ENCODE measurements at regions not wholly inside any gene's neighbourhood (a gene's known extent, or its start where the extent isn't known, plus 50 kb on each side); places are given as distances from the start of the nearest gene placed in this dataset.
A peak's percentile ranks its signal among the peaks of the same experiment; 100 is the strongest.

DNA sequence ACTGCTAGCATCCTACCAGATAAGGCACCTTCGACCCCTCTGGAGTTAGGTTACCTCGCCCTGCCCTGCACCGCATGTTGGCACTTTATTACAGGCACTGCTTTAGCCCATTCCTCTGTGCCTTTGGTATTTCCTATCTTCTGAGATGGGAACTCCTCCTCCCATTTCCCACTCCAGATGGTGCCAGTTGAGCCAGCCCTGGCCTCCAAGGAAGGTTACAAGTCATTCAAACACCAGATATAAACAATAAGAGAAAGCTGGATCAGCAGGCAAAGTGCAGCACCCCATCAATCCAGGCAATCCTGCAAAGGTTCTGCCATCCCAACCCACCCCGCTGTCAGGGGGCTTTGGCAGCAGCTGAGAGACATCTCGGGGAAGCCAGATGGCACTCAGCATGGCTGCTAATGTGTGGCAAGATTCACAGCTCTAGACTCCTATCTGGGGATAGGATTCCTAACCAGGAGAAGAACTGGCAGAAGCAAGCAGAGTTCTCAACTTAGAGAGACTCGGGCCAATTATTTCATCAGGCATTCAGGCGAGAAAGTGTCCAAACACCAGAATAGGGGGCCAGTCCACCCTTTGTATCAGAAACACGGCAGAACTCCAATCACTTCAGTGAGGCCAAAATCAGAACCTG lies 113.0 kb downstream of the COPRS start:
- Mint-ChIP-seq H3K4me1 (peaks cover 32% of the 10 kb centered on the region), H3K36me3 (ENCODE audit: low read depth) (no peaks in the 10 kb centered on the region), H3K4me3 (no peak overlapping the region), H3K27me3 (ENCODE audit: low read depth) (no peaks in the 10 kb centered on the region), H3K9me3 (no peaks in the 10 kb centered on the region), H3K27ac (ENCODE audit: unreplicated experiment) (no peak overlapping the region)
- DNase-seq (ENCODE audit: low read depth, low spot score): no peak
- TF ChIP-seq CTCF (conservative IDR thresholded peaks at IDR 0.05): no peak

- no peak for DNase-seq (ENCODE audit: low read depth, low spot score)
- H3K9me3 Mint-ChIP-seq: no peaks in the 10 kb centered on the region
- H3K27me3 Mint-ChIP-seq (ENCODE audit: low read depth): no peaks in the 10 kb centered on the region
- no peak for TF ChIP-seq CTCF (conservative IDR thresholded peaks at IDR 0.05)
- H3K4me3 Mint-ChIP-seq: no peak overlapping the region
- peaks cover 32% of the 10 kb centered on the region for H3K4me1 Mint-ChIP-seq
- H3K36me3 Mint-ChIP-seq (ENCODE audit: low read depth): no peaks in the 10 kb centered on the region
- H3K27ac Mint-ChIP-seq (ENCODE audit: unreplicated experiment): no peak overlapping the region
These were observed 114.5 kb downstream of the COPRS start for GRCh38 chr17:31744511-31744951.

DNA sequence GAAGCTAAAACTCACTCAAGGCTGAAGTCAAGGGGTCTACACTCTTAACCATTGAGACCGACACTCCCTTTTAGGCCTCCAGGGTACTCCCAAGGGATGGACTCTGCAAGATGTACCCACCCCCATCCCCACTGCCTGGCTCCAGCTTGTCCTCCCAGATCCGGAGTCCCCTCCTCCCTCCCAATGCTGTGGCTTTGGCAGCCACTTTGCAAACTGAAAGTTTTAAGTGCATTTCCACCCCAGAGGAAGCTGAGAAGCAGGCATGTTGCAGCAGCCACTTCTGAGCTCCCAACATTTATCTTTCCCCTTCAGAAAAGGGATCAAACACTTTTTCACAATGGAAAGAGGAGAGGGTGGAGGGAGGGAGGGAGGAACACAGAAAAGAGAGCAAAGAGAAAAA lies 115.2 kb downstream of the COPRS start:
- Mint-ChIP-seq H3K27me3 (ENCODE audit: low read depth) (peaks cover 4% of the 10 kb centered on the region), H3K4me1 (peaks cover 32% of the 10 kb centered on the region), H3K36me3 (ENCODE audit: low read depth) (no peaks in the 10 kb centered on the region), H3K4me3 (no peak overlapping the region), H3K27ac (ENCODE audit: unreplicated experiment) (peak overlapping the region; percentile 17), H3K9me3 (no peaks in the 10 kb centered on the region)
- DNase-seq (ENCODE audit: low read depth, low spot score): no peak
- no peak for TF ChIP-seq CTCF (conservative IDR thresholded peaks at IDR 0.05)

- no peak for DNase-seq (ENCODE audit: low read depth, low spot score)
- H3K4me1 Mint-ChIP-seq: peaks cover 21% of the 10 kb centered on the region
- H3K27me3 Mint-ChIP-seq (ENCODE audit: low read depth): peaks cover 4% of the 10 kb centered on the region
- no peak overlapping the region for H3K27ac Mint-ChIP-seq (ENCODE audit: unreplicated experiment)
- TF ChIP-seq CTCF (conservative IDR thresholded peaks at IDR 0.05): no peak
- no peaks in the 10 kb centered on the region for H3K36me3 Mint-ChIP-seq (ENCODE audit: low read depth)
- no peaks in the 10 kb centered on the region for H3K9me3 Mint-ChIP-seq
- H3K4me3 Mint-ChIP-seq: no peak overlapping the region
These were observed 117.7 kb downstream of the COPRS start for GRCh38 chr17:31741371-31741770.

DNA sequence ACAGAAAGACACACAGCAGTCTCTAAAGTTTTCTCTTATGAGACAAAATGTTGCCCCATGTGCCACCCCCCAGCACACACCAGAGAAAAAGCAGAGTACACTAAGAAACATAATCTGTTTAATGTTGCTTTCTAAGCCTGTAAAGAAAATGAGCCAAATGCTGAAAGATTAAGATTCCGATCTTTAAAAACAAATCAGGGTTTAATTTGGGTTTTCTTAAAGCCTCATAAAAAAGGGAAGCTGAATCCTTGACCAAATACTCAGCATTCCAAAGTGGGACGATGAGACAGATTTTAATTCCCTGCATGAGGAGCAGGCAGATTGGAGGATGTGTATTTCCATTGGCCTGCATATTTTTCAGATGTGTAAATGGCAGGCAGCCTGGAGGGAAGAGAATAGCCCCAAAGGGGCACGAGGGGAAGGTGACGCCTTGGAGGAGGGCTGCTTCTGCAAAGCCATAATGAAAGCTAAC lies 118.4 kb downstream of the COPRS start:
- H3K4me3 Mint-ChIP-seq: no peak overlapping the region
- H3K27me3 Mint-ChIP-seq (ENCODE audit: low read depth): peaks cover 4% of the 10 kb centered on the region
- TF ChIP-seq CTCF (conservative IDR thresholded peaks at IDR 0.05): no peak
- no peak overlapping the region for H3K27ac Mint-ChIP-seq (ENCODE audit: unreplicated experiment)
- DNase-seq (ENCODE audit: low read depth, low spot score): no peak
- no peaks in the 10 kb centered on the region for H3K36me3 Mint-ChIP-seq (ENCODE audit: low read depth)
- no peaks in the 10 kb centered on the region for H3K9me3 Mint-ChIP-seq
- H3K4me1 Mint-ChIP-seq: peaks cover 16% of the 10 kb centered on the region
